T-helper 2 cell treated with Interferon-gamma antibody and Interleukin-4, amounts not matched to agents 100 ng/mL and 5 ng/mL, for 36 hours (primary cell): ENCODE measurements at regions not wholly inside any gene's neighbourhood (a gene's known extent, or its start where the extent isn't known, plus 50 kb on each side); places are given as distances from the start of the nearest gene placed in this dataset.

ENCODE experiments used
- intact Hi-C: fragments of 100-400 bp; cut with micrococcal nuclease; formaldehyde crosslinking; loops from one replicate; pipeline ENCODE4 v1.15.1; 2023

GRCh38 chr15:36498916-36499315, 80.5 kb upstream of the CDIN1 start:
- intact Hi-C loops = no loop called here

DNA sequence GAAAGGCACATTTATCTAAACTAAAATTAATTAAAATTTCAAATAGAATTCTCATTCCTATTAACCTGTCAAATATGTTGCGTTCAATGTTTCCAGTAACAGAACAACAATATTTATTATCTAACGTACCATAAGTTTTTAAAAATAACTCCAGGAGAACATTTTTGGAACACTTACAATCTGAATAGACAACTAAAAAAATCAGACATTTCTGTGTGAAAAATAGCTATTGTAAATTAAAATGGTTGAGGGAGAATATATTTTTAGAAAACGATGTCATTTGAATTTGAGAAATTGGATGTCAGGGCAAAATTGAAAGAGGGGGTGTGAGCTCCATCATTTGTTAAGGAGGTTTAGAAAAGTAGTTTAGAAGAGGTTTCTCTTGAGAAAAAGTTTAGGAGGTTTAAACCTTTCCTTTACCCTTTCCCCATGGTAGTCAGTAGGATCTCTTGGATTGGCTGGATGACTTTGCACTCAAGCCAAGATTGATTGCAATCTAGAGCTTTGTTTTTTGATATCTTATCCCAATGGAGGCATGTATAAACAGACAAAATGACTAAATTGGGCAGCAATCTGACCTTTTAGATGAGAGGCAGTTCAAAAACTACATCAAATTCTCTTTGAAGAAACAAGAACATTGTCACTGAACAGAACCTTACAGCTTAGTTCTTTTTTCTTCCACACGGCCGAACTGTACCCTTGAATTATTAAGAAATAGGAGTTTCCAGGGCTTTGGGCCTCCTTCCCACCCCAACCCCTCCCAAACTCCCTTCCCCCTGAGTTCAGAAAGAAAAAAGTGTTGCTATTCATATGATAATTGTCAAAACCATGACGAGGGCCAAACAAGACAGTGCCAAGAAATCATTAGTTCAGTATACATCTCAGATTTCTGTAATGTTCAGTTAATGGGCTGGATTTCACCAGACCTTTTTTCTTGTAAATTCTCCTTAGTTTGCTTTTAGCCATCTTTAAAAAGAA, 79.7 kb upstream of the CDIN1 start:
- intact Hi-C loops = loop anchor here (2.0 kb wide), 1 partner anchor 981 kb away; no protein-coding TSS in a partner anchor

DNA sequence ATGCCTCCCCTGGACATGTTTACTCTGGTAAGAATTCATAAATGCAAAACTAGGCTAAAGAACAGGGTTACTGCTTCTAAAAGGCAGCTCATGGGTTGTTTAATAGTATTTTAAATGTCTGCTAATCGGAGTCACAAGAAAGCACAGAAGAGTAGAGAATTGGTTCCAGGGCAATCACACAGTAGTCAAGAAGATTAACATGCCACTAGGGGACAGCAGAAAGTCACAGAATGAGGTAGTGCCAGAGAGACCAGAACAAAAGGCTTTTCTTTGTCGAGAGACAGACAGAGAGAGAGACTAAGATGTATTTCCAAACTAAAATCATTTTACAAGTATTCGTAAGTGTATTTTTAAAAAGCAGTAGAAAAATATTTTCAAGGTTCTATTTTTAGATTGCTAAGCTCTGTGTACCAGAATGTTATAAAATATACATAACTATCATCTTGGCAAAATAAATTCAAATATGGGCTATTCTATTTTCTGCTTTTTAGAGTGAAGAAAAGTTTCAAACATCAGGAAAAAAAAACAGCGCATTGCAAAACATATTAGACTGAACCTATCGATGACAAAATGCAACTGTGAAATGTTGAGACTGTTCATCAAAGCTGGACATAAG, 78.3 kb upstream of the CDIN1 start:
- intact Hi-C loops = loop anchor here (2.0 kb wide), 1 partner anchor 982 kb away; no protein-coding TSS in a partner anchor

- intact Hi-C loops = no loop called here
Measured at GRCh38 chr15:36502509-36502908, 76.9 kb upstream of the CDIN1 start.

DNA sequence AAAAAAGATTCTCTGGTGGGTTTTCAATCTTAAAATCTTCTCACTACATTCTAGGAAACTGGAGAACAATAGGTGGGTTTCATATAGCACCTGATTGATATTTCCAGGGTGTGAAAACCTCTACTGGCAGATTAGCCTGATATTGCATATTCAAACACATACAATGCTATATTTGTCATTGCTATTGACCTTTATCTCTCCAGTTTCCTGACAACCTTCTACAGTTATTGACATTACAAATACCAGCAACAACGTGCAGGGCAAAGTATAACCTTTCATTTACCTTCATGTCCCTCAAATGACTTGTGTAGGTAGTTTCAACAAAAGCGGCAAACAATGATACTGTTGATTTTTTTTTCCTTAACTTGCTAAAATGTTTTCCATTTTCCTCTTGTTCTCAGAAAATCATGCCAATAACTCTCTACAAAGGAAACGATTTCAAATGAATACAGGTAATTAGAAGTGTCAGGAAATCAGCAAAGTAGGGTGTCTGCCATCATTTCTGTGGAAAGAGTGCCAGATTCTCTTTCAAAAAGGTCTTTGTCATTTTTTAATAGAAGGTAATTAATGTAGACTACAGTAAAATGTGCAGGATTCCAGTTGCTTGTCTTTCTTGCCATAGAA, 72.6 kb upstream of the CDIN1 start:
- intact Hi-C loops = no loop called here

DNA sequence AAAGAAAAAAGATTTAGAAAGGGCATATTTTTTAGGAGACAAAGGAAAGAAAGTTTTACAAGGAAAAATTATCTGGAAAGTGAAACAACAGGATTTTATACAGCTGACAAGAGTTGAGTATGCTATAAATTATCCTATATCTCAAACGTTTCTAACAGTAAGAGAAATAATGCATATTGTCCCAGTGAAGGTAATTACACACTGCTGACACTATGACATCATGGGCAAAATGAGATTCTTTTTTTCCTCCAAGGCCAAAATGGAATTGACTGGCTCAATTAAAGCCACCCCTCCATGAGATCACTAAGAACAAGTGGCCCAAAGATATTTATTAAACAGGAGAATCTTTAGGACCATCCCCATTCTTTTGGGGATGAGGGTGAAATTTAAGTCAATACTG, 72.0 kb upstream of the CDIN1 start:
- intact Hi-C loops = no loop called here

DNA sequence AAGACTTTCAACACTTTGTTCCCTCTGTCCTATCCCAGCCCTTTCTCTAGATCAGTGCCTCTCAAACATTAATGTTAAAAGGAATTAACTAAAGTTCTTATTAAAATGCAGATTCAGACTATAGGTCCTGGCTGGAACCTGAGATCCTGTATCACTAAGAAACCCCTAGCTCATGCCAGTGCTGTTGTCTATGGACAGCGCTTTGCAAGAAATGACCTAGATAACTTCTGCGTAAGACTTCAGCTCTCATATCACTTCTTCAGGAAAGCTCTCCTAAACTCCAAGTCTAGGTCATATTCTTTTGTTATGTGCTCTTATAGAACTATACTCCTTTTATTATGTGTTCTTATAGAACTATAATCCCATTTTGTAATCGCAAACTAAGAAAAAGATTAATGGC, 67.8 kb upstream of the CDIN1 start:
- intact Hi-C loops = no loop called here

DNA sequence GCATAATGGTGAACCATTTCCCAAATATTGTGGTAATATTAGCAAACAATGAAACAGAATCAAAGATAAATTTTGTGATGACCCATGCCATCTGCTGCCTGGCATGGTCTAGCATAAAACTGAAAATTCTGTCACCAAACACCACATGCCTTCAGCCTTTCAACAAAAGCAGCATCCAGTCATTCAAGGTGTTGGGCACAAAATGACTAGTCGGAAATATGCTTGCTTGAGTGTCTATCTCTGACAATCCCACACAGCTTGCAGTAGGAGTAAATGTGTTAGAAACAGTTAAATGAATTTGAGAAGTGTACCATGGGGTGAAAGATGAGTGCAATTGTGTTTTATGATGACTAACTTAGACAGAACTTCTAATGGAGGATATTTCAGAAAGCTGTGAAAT, 61.7 kb upstream of the CDIN1 start:
- intact Hi-C loops = no loop called here

GRCh38 chr15:36519067-36519466, 60.4 kb upstream of the CDIN1 start:
- intact Hi-C loops = no loop called here

GRCh38 chr15:36525430-36525829, 54.0 kb upstream of the CDIN1 start:
- intact Hi-C loops = no loop called here

DNA sequence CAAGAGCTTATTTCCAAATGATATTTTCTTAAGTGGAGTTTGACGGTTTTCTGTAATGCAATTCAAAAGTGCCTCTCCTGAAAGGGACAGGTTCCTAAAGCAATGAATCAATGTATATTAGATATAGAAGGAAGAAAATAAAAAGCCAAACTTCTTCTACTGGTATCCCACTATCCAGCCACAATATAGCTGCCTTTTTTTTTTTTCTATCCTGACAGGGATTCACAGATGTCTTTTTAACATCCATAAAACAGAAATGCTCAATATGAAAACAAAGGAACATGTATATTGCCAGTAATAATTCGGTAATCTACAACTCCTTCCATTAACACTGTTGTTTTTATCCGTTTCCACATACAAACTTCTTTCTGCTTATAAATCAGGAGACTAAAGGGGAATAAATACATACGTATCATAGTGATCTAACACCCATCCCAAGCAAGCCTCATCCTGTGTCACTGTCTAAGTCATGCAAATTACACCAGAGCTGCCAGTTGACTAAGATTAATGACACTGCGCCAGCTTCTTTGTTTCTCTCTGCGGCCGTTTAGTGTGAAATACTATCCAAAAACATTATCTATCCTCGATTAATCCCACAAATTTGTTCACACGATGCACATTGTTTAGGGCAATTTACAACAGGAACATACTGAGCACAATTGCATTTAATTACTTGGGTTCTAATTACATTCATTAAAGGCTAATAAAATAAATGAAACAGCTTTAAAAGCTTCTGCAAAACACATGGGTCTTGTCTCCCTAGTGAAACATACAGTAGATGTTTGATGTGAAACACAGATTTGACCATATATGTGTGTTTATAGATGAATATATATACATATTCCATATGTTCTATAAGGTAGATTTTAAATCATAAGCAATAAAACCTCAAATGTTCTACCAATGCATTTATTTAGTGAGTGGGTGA, 51.9 kb upstream of the CDIN1 start:
- intact Hi-C loops = no loop called here

GRCh38 chr15:36529296-36530011, 50.0 kb upstream of the CDIN1 start:
- intact Hi-C loops = no loop called here
